ENCODE measurements at regions not wholly inside any gene's neighbourhood (a gene's known extent, or its start where the extent isn't known, plus 50 kb on each side); places are given as distances from the start of the nearest gene placed in this dataset.

DNA sequence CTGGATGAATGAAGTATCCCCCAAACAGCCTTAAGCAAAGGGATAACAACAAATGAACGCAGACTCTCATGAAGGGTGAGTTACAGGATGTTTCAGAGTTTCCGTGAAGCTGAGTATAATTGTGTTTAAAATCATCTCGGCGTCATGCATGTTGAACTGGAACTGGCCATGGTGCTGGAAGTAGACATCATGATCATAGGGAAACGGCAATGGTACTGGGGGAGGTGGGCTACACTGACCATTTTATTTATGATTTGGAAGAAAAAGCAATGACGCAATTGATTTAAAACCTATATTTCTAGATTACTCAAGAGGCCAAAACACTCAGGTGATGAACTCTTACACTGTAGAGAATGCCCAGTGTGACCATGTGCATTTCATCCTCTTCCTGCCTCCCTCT, 387.9 kb upstream of the MYT1L start:
- Histone ChIP-seq H3K9me3 (ENCODE audit: insufficient read depth, low read length) (no peaks in the 10 kb centered on the region), H2AFZ (ENCODE audit: low read depth, low read length, severe bottlenecking) (no peak overlapping the region)

DNA sequence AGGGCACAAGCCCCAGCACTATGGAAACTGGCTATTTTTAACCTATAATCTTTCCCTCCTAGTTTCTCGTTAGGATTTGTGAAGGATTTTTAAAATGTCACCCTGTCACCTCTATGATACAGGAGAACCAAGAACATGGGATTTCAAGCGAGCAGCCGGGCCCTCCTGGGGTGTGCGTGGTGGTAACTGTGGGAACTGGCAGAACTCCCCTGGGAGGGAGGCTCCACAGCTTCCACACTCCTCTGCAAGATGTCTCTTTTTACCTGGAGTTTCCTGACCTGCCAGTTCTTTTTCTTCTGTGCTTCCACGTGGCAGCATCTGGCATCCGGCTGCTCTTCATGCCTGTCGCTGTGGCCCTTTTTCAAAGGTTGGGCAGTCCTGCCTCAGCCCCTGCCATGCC, 386.3 kb upstream of the MYT1L start:
- H3K4me2 ChIP-seq (ENCODE audit: low read depth, low read length, poor library complexity, severe bottlenecking) = no peak overlapping the region
- H3K79me2 ChIP-seq (ENCODE audit: insufficient read depth, low read length) = no peaks in the 10 kb centered on the region
- H2AFZ ChIP-seq (ENCODE audit: low read depth, low read length, severe bottlenecking) = no peak overlapping the region
- TF ChIP-seq, protein P1, sequence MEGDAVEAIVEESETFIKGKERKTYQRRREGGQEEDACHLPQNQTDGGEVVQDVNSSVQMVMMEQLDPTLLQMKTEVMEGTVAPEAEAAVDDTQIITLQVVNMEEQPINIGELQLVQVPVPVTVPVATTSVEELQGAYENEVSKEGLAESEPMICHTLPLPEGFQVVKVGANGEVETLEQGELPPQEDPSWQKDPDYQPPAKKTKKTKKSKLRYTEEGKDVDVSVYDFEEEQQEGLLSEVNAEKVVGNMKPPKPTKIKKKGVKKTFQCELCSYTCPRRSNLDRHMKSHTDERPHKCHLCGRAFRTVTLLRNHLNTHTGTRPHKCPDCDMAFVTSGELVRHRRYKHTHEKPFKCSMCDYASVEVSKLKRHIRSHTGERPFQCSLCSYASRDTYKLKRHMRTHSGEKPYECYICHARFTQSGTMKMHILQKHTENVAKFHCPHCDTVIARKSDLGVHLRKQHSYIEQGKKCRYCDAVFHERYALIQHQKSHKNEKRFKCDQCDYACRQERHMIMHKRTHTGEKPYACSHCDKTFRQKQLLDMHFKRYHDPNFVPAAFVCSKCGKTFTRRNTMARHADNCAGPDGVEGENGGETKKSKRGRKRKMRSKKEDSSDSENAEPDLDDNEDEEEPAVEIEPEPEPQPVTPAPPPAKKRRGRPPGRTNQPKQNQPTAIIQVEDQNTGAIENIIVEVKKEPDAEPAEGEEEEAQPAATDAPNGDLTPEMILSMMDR (IDR thresholded peaks at IDR 0.05; ENCODE audit: insufficient read depth, low read length, poor library complexity, severe bottlenecking) = no peak
- no peak for TF ChIP-seq EZH2phosphoT487 (conservative IDR thresholded peaks at IDR 0.05; ENCODE audit: low read length)
- H3K27me3 ChIP-seq (ENCODE audit: low read length) = no peaks in the 10 kb centered on the region
- H3K27ac ChIP-seq (ENCODE audit: low read depth, low read length) = no peak overlapping the region
- no peaks in the 10 kb centered on the region for H3K9me2 ChIP-seq (replicated peaks; ENCODE audit: insufficient read depth, low read length)
- no peaks in the 10 kb centered on the region for H3F3A ChIP-seq (ENCODE audit: insufficient read depth)
- H3K9ac ChIP-seq (ENCODE audit: low read length) = no peak overlapping the region
- H4K20me1 ChIP-seq (ENCODE audit: low read depth, low read length) = no peaks in the 10 kb centered on the region
- no peaks in the 10 kb centered on the region for H3K9me3 ChIP-seq (ENCODE audit: insufficient read depth, low read length)
- no peak overlapping the region for H3K4me3 ChIP-seq (ENCODE audit: insufficient read depth, low read length, poor library complexity, severe bottlenecking)
- H3K36me3 ChIP-seq (ENCODE audit: low read length) = no peaks in the 10 kb centered on the region

More for the DNA sequence above, 387.9 kb upstream of the MYT1L start:
- H3K79me2 ChIP-seq (ENCODE audit: insufficient read depth, low read length) = no peaks in the 10 kb centered on the region
- H3K9ac ChIP-seq (ENCODE audit: low read length) = no peak overlapping the region
- H3K27ac ChIP-seq (ENCODE audit: low read depth, low read length) = no peak overlapping the region
- no peaks in the 10 kb centered on the region for H3K9me2 ChIP-seq (replicated peaks; ENCODE audit: insufficient read depth, low read length)
- H3K27me3 ChIP-seq (ENCODE audit: low read length) = no peaks in the 10 kb centered on the region
- no peaks in the 10 kb centered on the region for H3K36me3 ChIP-seq (ENCODE audit: low read length)
- no peak overlapping the region for H3K4me3 ChIP-seq (ENCODE audit: insufficient read depth, low read length, poor library complexity, severe bottlenecking)
- no peak overlapping the region for H3K4me2 ChIP-seq (ENCODE audit: low read depth, low read length, poor library complexity, severe bottlenecking)
- H4K20me1 ChIP-seq (ENCODE audit: low read depth, low read length) = no peaks in the 10 kb centered on the region
- H3F3A ChIP-seq (ENCODE audit: insufficient read depth) = no peaks in the 10 kb centered on the region
- TF ChIP-seq, protein P1 (IDR thresholded peaks at IDR 0.05; ENCODE audit: insufficient read depth, low read length, poor library complexity, severe bottlenecking) = no peak
- TF ChIP-seq EZH2phosphoT487 (conservative IDR thresholded peaks at IDR 0.05; ENCODE audit: low read length) = no peak

DNA sequence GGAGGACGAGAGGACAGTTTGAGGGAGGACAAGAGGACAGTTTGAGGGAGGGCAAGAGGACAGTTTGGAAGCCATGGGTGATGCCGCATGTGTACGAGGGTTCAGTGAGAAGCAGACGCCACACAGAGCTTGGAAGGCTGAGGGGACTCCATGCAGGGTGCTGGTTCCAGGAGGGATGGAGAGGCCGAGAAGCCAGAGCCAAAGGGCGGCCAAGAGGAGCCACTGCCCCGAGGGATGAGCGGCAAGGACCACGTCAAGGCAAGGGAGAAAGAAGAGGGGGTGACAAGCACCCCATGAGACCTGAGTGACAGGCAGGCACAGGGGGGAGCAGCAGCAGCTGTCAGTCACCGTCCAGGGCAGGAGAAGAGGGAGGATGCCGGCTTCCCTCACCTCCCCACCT, 385.7 kb upstream of the MYT1L start:
- TF ChIP-seq, protein P1 (IDR thresholded peaks at IDR 0.05; ENCODE audit: insufficient read depth, low read length, poor library complexity, severe bottlenecking) = no peak
- TF ChIP-seq EZH2phosphoT487 (conservative IDR thresholded peaks at IDR 0.05; ENCODE audit: low read length) = no peak
- Histone ChIP-seq H3K9me2 (replicated peaks; ENCODE audit: insufficient read depth, low read length) (no peaks in the 10 kb centered on the region), H4K20me1 (ENCODE audit: low read depth, low read length) (no peaks in the 10 kb centered on the region), H3K79me2 (ENCODE audit: insufficient read depth, low read length) (no peaks in the 10 kb centered on the region), H3K9me3 (ENCODE audit: insufficient read depth, low read length) (no peaks in the 10 kb centered on the region), H3K9ac (ENCODE audit: low read length) (no peak overlapping the region), H2AFZ (ENCODE audit: low read depth, low read length, severe bottlenecking) (no peak overlapping the region), H3F3A (ENCODE audit: insufficient read depth) (no peaks in the 10 kb centered on the region), H3K4me2 (ENCODE audit: low read depth, low read length, poor library complexity, severe bottlenecking) (no peak overlapping the region), H3K27ac (ENCODE audit: low read depth, low read length) (no peak overlapping the region), H3K4me3 (ENCODE audit: insufficient read depth, low read length, poor library complexity, severe bottlenecking) (no peak overlapping the region), H3K27me3 (ENCODE audit: low read length) (no peaks in the 10 kb centered on the region), H3K36me3 (ENCODE audit: low read length) (no peaks in the 10 kb centered on the region)

All from SU-DHL-6 (cell line).